Stimulated activated naive CD4-positive, alpha-beta T cell (primary cell): ENCODE measurements at regions not wholly inside any gene's neighbourhood (a gene's known extent, or its start where the extent isn't known, plus 50 kb on each side); places are given as distances from the start of the nearest gene placed in this dataset.

Experiments
- DNase-seq, 6 experiments: peaks; one replicate each; lab custom pipeline; 2025; lab: John Stamatoyannopoulos, UW

DNA sequence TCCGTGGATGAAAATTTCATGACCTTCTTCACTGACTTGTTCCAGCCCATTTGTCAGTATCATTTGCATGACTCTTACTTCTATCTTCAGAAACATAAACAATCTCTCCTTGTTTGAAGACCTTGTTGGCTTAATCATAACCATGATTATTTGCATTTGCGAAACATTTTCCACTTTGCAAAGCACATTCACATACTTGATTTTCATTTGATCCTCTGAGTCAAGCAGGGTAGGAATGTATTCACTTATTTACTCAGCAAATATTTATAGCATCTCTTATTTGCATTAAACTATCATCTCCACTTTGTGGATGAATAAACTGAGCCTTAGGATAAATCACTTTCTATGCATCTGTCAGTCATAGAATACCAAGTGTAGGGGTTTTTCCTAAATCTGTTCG lies 343.0 kb upstream of the SGCD start:
- no peak for DNase-seq

- DNase-seq: no peak
These were observed 339.6 kb upstream of the SGCD start for GRCh38 chr5:155987265-155987810.

DNA sequence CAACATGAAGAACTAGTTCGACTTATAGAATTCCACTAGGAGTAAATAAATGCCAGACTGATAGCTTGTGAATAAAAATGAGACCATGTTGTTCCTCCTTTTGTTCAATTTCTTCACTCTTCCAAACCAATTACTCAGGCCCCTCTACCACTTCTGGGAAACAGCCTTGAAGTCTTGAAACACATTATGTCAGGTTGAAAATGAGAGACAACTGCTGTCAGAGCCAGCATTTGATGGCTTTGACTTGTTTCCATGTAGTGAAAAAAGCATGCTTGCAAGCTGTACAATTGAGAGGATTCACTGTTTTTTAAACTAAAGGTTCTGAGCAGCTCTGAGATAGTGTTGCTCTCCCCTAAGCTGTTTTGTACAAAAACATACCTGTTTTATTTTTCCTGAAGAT lies 337.1 kb upstream of the SGCD start:
- DNase-seq: no peak

DNA sequence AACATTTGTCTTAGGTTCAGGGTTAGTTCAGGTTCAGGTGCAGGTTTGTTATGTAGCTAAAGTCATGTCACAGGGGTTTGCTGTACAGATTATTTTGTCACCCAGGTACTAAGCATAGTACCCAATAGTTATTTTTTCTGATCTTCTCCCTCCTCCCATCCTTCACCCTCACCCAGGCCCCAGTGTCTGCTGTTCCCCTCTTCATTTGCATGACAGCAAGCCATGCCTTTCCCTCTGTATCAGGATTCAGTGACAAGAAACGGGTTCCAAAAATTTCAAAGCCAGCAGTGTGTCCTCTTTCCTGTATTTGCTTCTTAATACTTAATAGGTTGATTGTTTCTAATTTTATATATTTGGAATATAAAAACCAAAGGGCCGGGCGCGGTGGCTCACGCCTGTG lies 330.8 kb upstream of the SGCD start:
- DNase-seq: no peak

DNA sequence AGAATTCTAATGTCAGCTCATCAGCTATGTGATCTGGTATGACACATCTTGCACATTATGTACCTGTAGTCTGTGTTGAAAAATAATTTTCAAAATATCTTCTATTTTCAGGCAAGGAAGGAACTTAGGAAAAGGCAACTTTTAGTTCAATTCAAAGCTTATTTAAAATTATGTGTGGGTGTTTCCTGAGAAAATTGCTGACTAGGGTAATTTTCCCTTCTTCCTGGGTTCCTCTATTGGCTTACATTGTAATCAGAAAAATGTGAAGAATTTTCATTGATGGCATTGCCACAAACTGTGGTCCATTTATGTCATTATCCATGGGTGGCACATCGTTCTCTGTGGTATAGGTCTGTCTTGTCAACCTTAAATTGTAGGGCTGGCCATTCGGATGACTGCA lies 328.7 kb upstream of the SGCD start:
- no peak for DNase-seq

- no peak for DNase-seq
These were observed 326.8 kb upstream of the SGCD start for GRCh38 chr5:156000115-156000514.

DNA sequence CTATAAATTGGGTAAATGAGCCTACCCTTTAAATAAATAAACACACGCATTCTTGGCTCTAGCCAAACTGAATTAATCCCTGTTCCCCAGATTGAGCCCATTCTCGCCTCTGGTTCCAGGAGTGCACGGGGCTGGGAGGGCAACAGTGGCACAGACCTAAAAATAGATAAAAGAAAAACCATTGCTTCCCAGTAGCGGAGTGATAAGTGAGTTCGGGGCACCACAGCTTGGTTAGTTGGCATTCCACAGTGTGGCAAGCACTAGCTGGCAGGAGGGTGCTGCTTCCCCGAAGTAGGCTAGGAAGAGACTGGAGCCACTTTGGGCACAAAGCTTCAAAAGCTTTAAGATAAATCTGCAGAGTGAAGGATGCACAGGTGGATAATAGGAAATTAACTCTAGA lies 322.2 kb upstream of the SGCD start:
- DNase-seq: no peak

DNA sequence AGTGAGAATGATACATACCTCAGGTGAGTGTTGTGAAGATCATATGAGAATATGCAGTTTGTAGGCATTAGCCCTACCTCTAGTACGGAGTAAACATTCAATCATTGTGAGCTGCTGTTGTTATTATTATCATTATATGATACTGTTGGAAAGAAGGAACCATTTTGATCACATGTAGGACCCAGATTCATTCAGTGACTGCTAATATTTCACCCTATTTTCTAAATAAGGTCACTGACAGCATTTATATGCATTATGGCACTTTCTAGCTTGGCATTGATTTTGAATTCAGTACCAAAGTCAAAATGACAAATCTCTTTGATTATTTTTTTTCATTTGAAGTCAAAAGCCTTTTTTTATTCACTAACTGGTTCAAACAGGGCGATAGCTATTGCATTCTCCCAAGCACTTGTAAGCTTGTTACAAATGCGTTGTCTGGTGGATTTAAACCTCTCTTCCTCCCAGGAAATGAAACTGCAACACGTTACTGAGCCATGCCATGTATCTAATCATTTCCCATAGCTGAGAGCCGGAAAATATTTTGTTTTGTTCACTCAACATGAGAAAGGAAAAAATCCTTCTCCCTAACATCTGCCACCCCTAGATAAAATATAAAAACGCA lies 320.8 kb upstream of the SGCD start:
- no peak for DNase-seq

DNA sequence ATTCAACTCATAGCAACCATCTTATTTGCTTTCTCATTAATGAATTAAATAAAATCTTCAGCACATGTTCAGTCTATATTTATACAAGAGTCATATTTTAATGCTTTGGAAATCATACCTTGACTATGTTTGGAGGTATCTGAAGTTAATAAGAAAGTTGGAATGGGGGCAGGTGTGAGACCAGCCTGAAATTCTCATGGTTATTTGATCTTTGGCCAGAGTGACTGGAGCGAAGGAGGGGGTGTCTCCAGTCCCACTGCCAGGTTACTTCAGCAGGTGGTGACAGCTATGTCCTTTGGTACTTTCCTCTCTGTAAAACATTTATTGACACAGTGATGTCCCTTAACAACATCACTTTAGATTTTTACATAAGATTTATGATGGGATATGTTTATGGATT lies 318.1 kb upstream of the SGCD start:
- DNase-seq: no peak

DNA sequence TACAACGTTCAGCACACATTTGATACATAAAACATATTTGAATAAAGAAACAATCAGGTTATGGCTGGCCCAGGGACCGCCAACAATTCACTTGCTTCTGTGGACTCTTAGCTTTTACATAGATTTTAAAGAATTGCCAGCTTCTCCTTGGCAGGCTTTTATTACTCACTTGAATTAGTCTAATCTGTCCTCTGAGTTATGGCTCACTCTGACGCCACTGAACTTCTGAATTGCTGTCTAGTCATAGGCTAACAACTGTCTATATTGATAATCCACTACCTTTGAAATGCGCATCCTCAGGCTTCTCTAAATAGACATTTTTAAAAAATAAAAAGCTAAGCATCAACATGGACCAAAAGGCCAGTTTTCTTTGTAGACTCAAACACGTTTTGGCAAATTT lies 317.4 kb upstream of the SGCD start:
- no peak for DNase-seq

GRCh38 chr5:156015137-156015536 lies 311.8 kb upstream of the SGCD start:
- DNase-seq: no peak

- DNase-seq: no peak
These were observed 307.8 kb upstream of the SGCD start for GRCh38 chr5:156019130-156019529.

DNA sequence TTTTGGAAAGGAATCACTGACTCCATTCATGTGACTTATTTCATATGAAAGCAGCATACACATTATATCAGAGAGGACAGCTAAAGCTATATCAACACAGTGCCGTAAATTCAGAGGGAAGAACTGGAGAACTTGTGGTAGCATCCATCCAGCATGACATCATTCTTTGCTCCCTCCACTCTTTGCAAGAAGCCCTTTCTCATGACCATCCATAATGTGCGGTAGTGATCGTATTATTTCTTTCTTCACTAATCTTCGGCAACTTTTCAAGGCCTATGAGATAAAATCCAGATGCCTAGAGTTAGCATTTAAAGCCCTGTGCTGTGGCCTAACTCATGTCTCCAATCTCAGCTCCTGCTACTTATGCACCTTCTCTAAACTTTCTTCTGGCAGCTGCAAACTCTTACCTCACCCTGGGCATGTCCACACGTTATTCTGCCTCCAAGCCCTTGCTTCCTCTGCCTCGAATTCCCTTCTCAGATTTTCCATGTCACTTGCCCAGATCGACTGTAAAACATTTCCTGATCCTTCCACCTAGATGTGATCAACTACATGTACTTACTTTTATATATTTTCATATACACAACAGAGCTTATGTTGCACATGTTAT lies 307.3 kb upstream of the SGCD start:
- no peak for DNase-seq

DNA sequence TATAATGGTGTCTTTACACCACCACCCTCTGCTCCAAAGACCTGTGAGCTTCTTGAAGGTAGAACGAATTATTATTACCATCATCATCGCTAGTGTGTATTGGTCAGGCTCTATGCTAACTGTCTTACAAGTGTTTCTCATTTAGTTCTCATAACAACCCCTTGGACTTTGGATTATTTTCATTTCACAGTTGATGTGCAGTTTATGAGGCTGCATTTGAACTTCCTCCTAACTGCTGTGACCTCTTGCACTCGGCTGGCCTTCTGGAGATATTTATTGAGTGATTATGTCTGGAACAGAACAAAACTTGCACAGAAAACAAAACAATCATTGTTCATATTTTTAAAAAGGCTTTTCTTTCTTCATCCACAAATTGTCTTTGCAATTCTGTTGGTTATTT lies 306.3 kb upstream of the SGCD start:
- no peak for DNase-seq

DNA sequence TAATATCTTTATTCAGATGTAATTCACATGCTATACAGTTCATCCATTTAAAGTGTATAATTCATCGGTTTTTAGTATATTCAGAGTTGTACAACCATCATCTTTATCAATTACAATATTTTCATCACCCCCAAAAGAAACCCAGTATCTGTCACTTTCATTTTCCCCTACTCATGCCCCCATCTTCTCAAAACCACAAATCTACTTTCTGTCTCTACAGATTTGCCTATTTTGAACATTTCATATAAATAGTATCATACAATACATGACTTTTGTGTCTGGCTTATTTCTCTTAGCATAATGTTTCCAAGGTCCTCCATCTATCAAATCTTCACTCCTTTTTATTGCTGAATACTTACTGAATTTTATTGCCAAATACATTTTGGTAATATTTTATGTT lies 305.1 kb upstream of the SGCD start:
- DNase-seq: no peak

DNA sequence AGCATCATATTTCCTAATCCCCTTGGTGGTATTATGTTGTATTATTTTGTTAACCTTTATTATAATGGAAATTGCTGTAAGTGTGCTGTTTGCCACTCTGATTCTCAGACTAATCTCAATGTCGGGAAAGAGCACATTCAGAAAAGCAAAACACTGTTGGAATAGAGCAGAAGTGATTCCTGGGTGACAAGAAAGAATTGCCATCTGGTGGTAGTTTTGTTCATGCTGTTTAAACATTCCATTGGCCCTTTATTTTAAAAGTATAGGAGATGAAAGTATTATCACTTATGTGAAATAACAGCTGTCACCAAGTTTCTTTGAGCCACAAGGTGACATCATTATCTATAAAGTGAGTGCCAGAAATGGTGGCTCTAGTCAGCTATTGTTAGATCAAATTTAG lies 301.3 kb upstream of the SGCD start:
- DNase-seq: no peak

DNA sequence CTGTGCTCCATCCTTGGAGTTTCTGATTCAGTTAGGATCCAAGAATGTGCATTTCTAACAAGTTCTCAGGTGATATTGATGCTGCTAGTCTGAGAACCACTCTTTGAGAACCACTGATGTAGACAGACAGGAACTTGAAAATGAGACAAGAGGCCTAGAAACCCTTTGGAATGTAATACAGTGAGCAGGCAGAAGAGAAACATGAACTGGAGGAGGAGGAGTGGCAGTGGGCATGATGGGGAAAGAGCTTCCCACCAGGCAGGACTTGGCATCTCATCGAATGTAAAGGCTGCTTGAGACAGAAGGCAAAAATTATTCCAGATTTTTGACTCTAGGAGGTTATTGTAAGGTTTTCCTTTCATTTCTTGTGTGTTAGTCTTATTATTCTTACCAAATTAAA lies 295.8 kb upstream of the SGCD start:
- DNase-seq: no peak

- no peak for DNase-seq
These were observed 290.3 kb upstream of the SGCD start for GRCh38 chr5:156036640-156037039.

DNA sequence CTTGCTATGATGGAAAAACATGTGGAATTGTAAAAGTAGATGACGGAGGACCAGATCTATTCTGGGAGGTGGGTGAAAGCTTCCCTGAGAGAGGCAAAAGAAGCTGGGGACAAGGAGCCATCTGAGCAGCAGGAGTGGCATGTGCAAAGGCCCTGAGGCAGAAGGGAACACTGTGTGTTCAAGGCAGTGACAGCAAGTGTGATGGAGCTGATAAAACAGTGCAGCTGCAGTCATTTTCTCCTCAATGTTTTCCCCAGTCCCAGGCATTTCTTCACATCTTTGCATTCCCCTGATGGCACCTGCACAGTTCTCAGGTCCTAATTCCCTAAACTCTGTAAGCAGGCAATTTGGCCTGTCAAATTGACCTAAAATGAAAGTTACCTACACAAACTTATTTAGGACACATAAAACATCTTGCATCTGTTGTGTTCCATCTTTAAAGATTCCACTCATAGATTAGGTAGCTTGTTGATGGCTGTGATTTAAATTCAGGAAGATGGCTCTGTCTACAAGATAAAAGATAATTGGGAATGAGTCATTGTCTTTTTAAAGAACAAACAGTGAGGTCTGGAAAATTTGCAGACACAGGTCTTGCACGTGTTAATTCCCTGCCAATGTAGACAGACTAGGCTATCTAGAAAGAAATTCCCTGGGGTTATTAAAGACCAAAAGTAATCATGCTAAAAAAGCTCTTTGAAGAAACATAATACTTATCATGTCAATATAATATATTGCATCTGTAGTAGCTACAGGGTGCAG lies 289.6 kb upstream of the SGCD start:
- DNase-seq: no peak

GRCh38 chr5:156042726-156043125 lies 284.2 kb upstream of the SGCD start:
- DNase-seq: no peak

DNA sequence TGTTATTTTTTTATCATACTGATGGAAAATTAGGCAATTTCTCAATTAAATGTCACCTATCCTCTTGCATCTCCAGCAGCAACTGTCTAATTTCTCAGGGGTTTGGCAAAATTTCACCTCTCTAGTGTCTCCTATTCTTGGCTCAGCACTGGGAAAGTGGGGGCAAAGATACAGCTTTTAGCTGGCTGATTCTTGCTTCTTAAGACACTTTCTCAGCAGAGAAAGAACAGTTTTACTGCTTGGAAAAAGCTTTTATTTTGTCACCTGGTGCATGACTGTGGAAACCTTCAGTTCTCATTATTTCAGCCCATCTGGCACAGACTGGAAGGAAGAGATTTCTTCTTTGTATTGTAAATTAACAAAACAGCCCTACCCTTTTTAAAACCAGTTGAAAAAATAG lies 283.6 kb upstream of the SGCD start:
- DNase-seq: no peak

- no peak for DNase-seq
These were observed 275.0 kb upstream of the SGCD start for GRCh38 chr5:156051972-156052371.

GRCh38 chr5:156052656-156053055 lies 274.3 kb upstream of the SGCD start:
- no peak for DNase-seq
